CD4-positive, alpha-beta memory T cell (primary cell): ENCODE measurements at regions not wholly inside any gene's neighbourhood (a gene's known extent, or its start where the extent isn't known, plus 50 kb on each side); places are given as distances from the start of the nearest gene placed in this dataset.

ENCODE experiments used
- CTCF ChIA-PET: fragments of 350-600 bp; sonication (Branson Sonifier 250); formaldehyde crosslinking; loops from one replicate; lab custom pipeline; 2021; ENCODE audit warnings: inconsistent platforms; ENCODE audit not compliant: partially characterized antibody; lab: Charles Lee
- POLR2A ChIA-PET: fragments of 350-600 bp; sonication (Branson Sonifier 250); formaldehyde crosslinking; loops from one replicate; lab custom pipeline; 2021; ENCODE audit not compliant: partially characterized antibody; lab: Charles Lee
- DNase-seq, 5 donors: peaks; one replicate each; pipeline versions ENCODE4 v3.0.0 to v3.0.0-alpha.2; 2020 to 2022; ENCODE audit warnings: mixed read lengths in 1 of 5
- H3K27ac ChIP-seq: one replicate; pipeline ENCODE4 v1.7.0; 2013; ENCODE audit warnings: low read depth, low read length
- H3K27me3 ChIP-seq: 2 replicates; pipeline ENCODE4 v1.7.0; 2013; ENCODE audit warnings: mild to moderate bottlenecking, low read length, moderate library complexity; ENCODE audit not compliant: insufficient read depth
- H3K36me3 ChIP-seq: 2 replicates; pipeline ENCODE4 v1.7.0; 2013; ENCODE audit warnings: mild to moderate bottlenecking, low read length, moderate library complexity; ENCODE audit not compliant: insufficient read depth
- H3K4me1 ChIP-seq: 2 replicates; pipeline ENCODE4 v1.7.0; 2013; ENCODE audit warnings: mild to moderate bottlenecking, low read length, moderate library complexity; ENCODE audit not compliant: insufficient read depth
- H3K4me3 ChIP-seq, 2 donors: one replicate each; pipeline ENCODE4 v1.7.0; 2013; ENCODE audit warnings: low read length in 2 of 2, mild to moderate bottlenecking in 1 of 2
- H3K9me3 ChIP-seq, 2 donors: one replicate each; pipeline ENCODE4 v1.7.0; 2013; ENCODE audit warnings: low read length in 2 of 2, control low read depth in 1 of 2; ENCODE audit not compliant: control insufficient read depth in 1 of 2
- H3K27ac Mint-ChIP-seq, 7 donors: one replicate each; pipeline ENCODE4 v1.8.0; 2020 to 2021; ENCODE audit warnings: mixed read lengths in 7 of 7, mild to moderate bottlenecking in 6 of 7, inconsistent platforms in 3 of 7, moderate library complexity in 3 of 7
- H3K27me3 Mint-ChIP-seq, 2 donors: one replicate each; pipeline ENCODE4 v1.8.0; 2020 to 2021; ENCODE audit warnings: mixed read lengths in 2 of 2
- H3K36me3 Mint-ChIP-seq, 2 donors: one replicate each; pipeline ENCODE4 v1.8.0; 2020 to 2021; ENCODE audit warnings: mixed read lengths in 2 of 2, inconsistent platforms in 1 of 2, mild to moderate bottlenecking in 1 of 2
- H3K4me1 Mint-ChIP-seq, 4 donors: one replicate each; pipeline ENCODE4 v1.8.0; 2020 to 2021; ENCODE audit warnings: mixed read lengths in 4 of 4, mild to moderate bottlenecking in 1 of 4
- H3K4me3 Mint-ChIP-seq, 8 donors: one replicate each; pipeline ENCODE4 v1.8.0; 2020 to 2021; ENCODE audit warnings: mixed read lengths in 8 of 8, mild to moderate bottlenecking in 7 of 8, moderate library complexity in 6 of 8, inconsistent platforms in 3 of 8
- H3K9me3 Mint-ChIP-seq, 8 donors: one replicate each; pipeline ENCODE4 v1.8.0; 2020 to 2021; ENCODE audit warnings: mixed read lengths in 8 of 8, mild to moderate bottlenecking in 5 of 8, inconsistent platforms in 3 of 8, moderate library complexity in 1 of 8
- intact Hi-C: fragments of 100-400 bp; cut with micrococcal nuclease; formaldehyde crosslinking; loops from one replicate; pipeline ENCODE4 v1.15.1; 2023

DNA sequence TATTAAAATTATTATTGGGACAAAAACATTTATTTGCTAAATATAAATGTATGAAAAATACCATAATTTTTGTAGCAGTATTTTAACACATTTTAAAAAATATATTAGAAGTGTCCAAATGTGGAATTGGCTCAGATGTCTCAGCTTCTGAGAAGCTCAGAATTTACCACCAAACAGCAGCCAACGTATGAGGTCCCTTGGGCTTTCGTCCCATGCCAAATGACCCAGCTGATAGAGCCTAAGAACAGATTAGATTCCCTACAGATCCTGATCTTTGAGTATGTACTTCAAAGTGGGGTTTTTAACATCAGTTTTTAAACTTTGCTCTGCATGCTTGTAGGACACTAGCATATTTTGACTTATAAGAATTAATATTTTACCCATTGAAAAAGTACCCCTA is 77.3 kb upstream of the RPS23 start:
- Histone ChIP-seq H3K27ac (no peak overlapping the region), H3K36me3 (no peaks in the 10 kb centered on the region), H3K9me3 (no peaks in the 10 kb centered on the region), H3K27me3 (no peaks in the 10 kb centered on the region), H3K4me1 (peaks cover 34% of the 10 kb centered on the region), H3K4me3 (no peak overlapping the region)
- Mint-ChIP-seq H3K4me1 (peaks cover 24 to 40% (median 32%) of the 10 kb centered on the region in 4 donors), H3K27me3 (no peaks in the 10 kb centered on the region), H3K36me3 (no peaks in the 10 kb centered on the region), H3K27ac (peak overlapping the region in 2 of 7 donors; percentile 70 to 97), H3K4me3 (no peak overlapping the region), H3K9me3 (no peaks in the 10 kb centered on the region)
- ChIA-PET POLR2A (no interaction called here), CTCF (interaction anchor here (0.7 to 7.7 kb wide), 3 partner anchors 438 to 1206 kb away, joined by 3 to 102 read pairs (median 46); no protein-coding TSS in a partner anchor)
- intact Hi-C loops, result loop anchor here (10.0 kb wide), 2 partner anchors 139 to 1359 kb away; no protein-coding TSS in a partner anchor
- no peak for DNase-seq

- no peak for DNase-seq
- no peak overlapping the region for H3K4me3 ChIP-seq
- H3K4me3 Mint-ChIP-seq, result no peak overlapping the region
- H3K27me3 ChIP-seq, result no peaks in the 10 kb centered on the region
- CTCF ChIA-PET, result interaction anchor here (0.7 to 7.7 kb wide), 4 partner anchors 91 to 1206 kb away, joined by 3 to 102 read pairs (median 24); no protein-coding TSS in a partner anchor
- H3K4me1 ChIP-seq, result peaks cover 34% of the 10 kb centered on the region
- H3K9me3 Mint-ChIP-seq, result no peaks in the 10 kb centered on the region
- H3K36me3 Mint-ChIP-seq, result no peaks in the 10 kb centered on the region
- peak overlapping the region in 4 of 7 donors; percentile 17 to 97 (median 42) for H3K27ac Mint-ChIP-seq
- POLR2A ChIA-PET, result no interaction called here
- peaks cover 24 to 38% (median 30%) of the 10 kb centered on the region in 4 donors for H3K4me1 Mint-ChIP-seq
- intact Hi-C loops, result loop anchor here (10.0 kb wide), 2 partner anchors 140 to 1360 kb away; no protein-coding TSS in a partner anchor
- no peak overlapping the region for H3K27ac ChIP-seq
- H3K27me3 Mint-ChIP-seq, result no peaks in the 10 kb centered on the region
- H3K9me3 ChIP-seq, result no peaks in the 10 kb centered on the region
- H3K36me3 ChIP-seq, result no peaks in the 10 kb centered on the region
Measured at GRCh38 chr5:82355053-82355452, 76.9 kb upstream of the RPS23 start.

DNA sequence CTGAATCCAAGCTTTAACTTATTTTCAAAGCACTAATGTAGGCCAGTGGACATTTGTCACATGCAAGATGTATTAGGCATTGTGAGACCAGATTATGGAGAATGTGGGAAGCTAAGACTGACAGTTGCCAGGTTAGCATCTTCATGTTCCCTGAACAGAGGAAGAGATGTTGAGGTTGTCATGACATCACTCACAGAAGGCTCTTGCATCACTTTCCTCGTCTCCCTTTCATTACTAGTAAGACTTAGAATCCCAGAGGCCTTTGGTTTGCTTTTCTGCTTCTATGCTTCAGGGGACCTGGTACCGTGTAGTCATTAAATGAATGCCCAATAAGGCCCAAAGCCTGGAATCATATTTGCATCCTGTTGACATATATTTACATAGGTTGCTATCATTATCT is 76.4 kb upstream of the RPS23 start:
- POLR2A ChIA-PET, result interaction anchor here (0.6 kb wide), 1 partner anchor 696 kb away, joined by 4 read pairs; no protein-coding TSS in a partner anchor
- intact Hi-C loops, result loop anchor here (10.0 kb wide), 2 partner anchors 140 to 1360 kb away; no protein-coding TSS in a partner anchor

GRCh38 chr5:82353522-82353921 is 75.4 kb upstream of the RPS23 start:
- CTCF ChIA-PET, result interaction anchor here (0.6 to 7.7 kb wide), 11 partner anchors 14 to 1208 kb away, joined by 3 to 102 read pairs (median 4); no protein-coding TSS in a partner anchor
- POLR2A ChIA-PET, result no interaction called here
- H3K9me3 Mint-ChIP-seq, result no peaks in the 10 kb centered on the region

More for the DNA sequence above, 76.4 kb upstream of the RPS23 start:
- Histone ChIP-seq H3K9me3 (no peaks in the 10 kb centered on the region), H3K4me3 (no peak overlapping the region), H3K27me3 (no peaks in the 10 kb centered on the region), H3K4me1 (peaks cover 34% of the 10 kb centered on the region), H3K36me3 (no peaks in the 10 kb centered on the region), H3K27ac (no peak overlapping the region)
- Mint-ChIP-seq H3K27me3 (no peaks in the 10 kb centered on the region), H3K36me3 (no peaks in the 10 kb centered on the region), H3K4me1 (peaks cover 24 to 38% (median 27%) of the 10 kb centered on the region in 4 donors), H3K9me3 (no peaks in the 10 kb centered on the region), H3K27ac (no peak overlapping the region), H3K4me3 (no peak overlapping the region)
- DNase-seq, result no peak
- CTCF ChIA-PET, result interaction anchor here (0.7 to 7.7 kb wide), 5 partner anchors 91 to 1207 kb away, joined by 3 to 102 read pairs (median 3); no protein-coding TSS in a partner anchor

DNA sequence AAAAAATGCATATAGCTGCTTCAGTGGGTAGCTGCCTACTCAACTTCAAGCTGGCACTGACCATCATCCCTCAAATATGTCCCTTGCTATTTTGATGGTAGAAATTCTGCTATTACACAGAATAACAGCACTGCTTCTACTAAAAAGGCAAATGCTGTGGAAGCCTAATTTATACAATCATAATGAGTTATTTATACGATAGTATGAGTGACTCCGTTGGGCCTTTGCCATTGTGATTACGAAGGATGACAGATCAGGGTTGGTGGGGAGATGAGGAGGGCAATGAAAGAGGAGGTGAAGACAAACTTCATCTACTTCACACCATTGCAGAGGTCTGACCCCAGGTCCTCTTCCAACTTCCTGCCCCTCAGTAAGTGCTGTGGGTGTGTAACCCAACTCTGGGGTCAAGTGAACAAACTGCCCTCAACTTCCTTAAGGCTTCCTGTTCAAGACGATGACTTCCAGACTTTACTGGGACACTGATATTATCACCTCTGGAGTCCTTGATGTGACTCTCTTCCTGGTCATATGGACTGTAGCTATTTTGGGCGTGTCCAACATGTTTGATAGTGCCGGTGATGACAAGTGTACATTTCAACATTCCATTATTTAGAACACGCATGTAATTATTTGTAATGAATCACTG is 74.1 kb upstream of the RPS23 start:
- no peaks in the 10 kb centered on the region for H3K9me3 ChIP-seq
- no peak for DNase-seq
- Mint-ChIP-seq H3K4me3 (no peak overlapping the region), H3K36me3 (no peaks in the 10 kb centered on the region), H3K4me1 (peaks cover 10 to 17% (median 12%) of the 10 kb centered on the region in 4 donors), H3K27me3 (no peaks in the 10 kb centered on the region), H3K9me3 (no peaks in the 10 kb centered on the region), H3K27ac (no peak overlapping the region)
- no peak overlapping the region for H3K4me3 ChIP-seq
- H3K27me3 ChIP-seq, result no peaks in the 10 kb centered on the region
- H3K27ac ChIP-seq, result no peak overlapping the region
- ChIA-PET CTCF (interaction anchor here (0.6 to 7.7 kb wide), 24 partner anchors 9 to 1213 kb away, joined by 3 to 102 read pairs (median 3); partner anchors contain the start of gene VCAN), POLR2A (no interaction called here)
- peaks cover 14% of the 10 kb centered on the region for H3K4me1 ChIP-seq
- intact Hi-C loops, result loop anchor here (1.0 to 10.0 kb wide), 6 partner anchors 143 to 1363 kb away; no protein-coding TSS in a partner anchor
- no peaks in the 10 kb centered on the region for H3K36me3 ChIP-seq

More at GRCh38 chr5:82353522-82353921, 75.4 kb upstream of the RPS23 start:
- Mint-ChIP-seq H3K36me3 (no peaks in the 10 kb centered on the region), H3K27me3 (no peaks in the 10 kb centered on the region), H3K27ac (no peak overlapping the region), H3K4me3 (no peak overlapping the region), H3K4me1 (peaks cover 19 to 29% (median 23%) of the 10 kb centered on the region in 4 donors)
- no peaks in the 10 kb centered on the region for H3K9me3 ChIP-seq
- no peaks in the 10 kb centered on the region for H3K36me3 ChIP-seq
- intact Hi-C loops, result loop anchor here (10.0 kb wide), 2 partner anchors 141 to 1361 kb away; no protein-coding TSS in a partner anchor
- DNase-seq, result no peak
- H3K27ac ChIP-seq, result no peak overlapping the region
- H3K27me3 ChIP-seq, result no peaks in the 10 kb centered on the region
- peaks cover 27% of the 10 kb centered on the region for H3K4me1 ChIP-seq
- H3K4me3 ChIP-seq, result no peak overlapping the region

DNA sequence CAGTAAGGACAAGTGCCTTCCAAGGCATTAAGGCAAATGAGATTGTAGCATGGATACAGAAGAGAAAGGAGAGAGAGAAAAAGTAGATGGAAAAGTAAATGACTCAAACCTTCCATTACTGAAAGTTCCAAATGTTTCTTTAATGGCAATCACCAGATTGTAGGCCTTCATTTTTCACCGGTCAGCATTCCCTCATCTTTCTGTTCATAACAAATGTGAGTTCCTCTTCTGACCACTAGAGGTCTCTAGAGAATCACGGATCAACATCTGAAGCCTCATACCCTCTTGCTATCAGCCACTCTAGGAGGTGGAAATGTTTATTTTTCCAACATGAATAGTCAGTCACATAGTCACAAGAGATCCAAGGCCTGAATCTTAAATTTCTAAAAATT is 73.6 kb upstream of the RPS23 start:
- Mint-ChIP-seq H3K27me3 (no peaks in the 10 kb centered on the region), H3K36me3 (no peaks in the 10 kb centered on the region), H3K4me1 (peaks cover 5 to 12% (median 8%) of the 10 kb centered on the region in 4 donors), H3K27ac (no peak overlapping the region), H3K4me3 (no peak overlapping the region), H3K9me3 (no peaks in the 10 kb centered on the region)
- Histone ChIP-seq H3K9me3 (no peaks in the 10 kb centered on the region), H3K27ac (no peak overlapping the region), H3K4me1 (peaks cover 11% of the 10 kb centered on the region), H3K4me3 (no peak overlapping the region), H3K27me3 (no peaks in the 10 kb centered on the region), H3K36me3 (no peaks in the 10 kb centered on the region)
- intact Hi-C loops, result loop anchor here (1.0 to 10.0 kb wide), 7 partner anchors 143 to 1363 kb away; no protein-coding TSS in a partner anchor
- DNase-seq, result peak in 4 of 5 donors; percentile 46 to 53 (median 50)
- ChIA-PET CTCF (interaction anchor here (0.7 to 7.7 kb wide), 20 partner anchors 10 to 1213 kb away, joined by 3 to 102 read pairs (median 3); partner anchors contain the start of gene VCAN), POLR2A (no interaction called here)

- H3K36me3 ChIP-seq, result no peaks in the 10 kb centered on the region
- H3K9me3 ChIP-seq, result no peaks in the 10 kb centered on the region
- ChIA-PET POLR2A (no interaction called here), CTCF (interaction anchor here (0.8 to 7.7 kb wide), 15 partner anchors 16 to 1214 kb away, joined by 3 to 102 read pairs (median 4); partner anchors contain the start of gene VCAN)
- Mint-ChIP-seq H3K27ac (no peak overlapping the region), H3K9me3 (no peaks in the 10 kb centered on the region), H3K36me3 (no peaks in the 10 kb centered on the region), H3K4me3 (no peak overlapping the region), H3K27me3 (no peaks in the 10 kb centered on the region), H3K4me1 (peaks cover under 1 to 9% (median 6%) of the 10 kb centered on the region in 4 donors)
- no peak for DNase-seq
- H3K4me1 ChIP-seq, result peaks cover 7% of the 10 kb centered on the region
- no peak overlapping the region for H3K4me3 ChIP-seq
- H3K27me3 ChIP-seq, result no peaks in the 10 kb centered on the region
- intact Hi-C loops, result loop anchor here (1.0 to 10.0 kb wide), 3 partner anchors 144 to 1364 kb away; no protein-coding TSS in a partner anchor
- H3K27ac ChIP-seq, result no peak overlapping the region
Measured at GRCh38 chr5:82351297-82351696, 73.1 kb upstream of the RPS23 start.
